Stimulated activated CD8-positive, alpha-beta memory T cell treated with anti-CD3 and anti-CD28 coated beads, Interleukin-7, amount 100 ng/mL, for 1 hour (primary cell): ENCODE measurements at regions not wholly inside any gene's neighbourhood (a gene's known extent, or its start where the extent isn't known, plus 50 kb on each side); places are given as distances from the start of the nearest gene placed in this dataset.
"Not testable (repeated sequence)": the region's sequence is repeated elsewhere in the genome, so short reads cannot be mapped to it uniquely, and the experiment has no call there.

Experiments used
- DNase-seq, 2 donors: peaks; one replicate each; pipeline ENCODE4 v3.0.0-alpha.2; 2020; ENCODE audit warnings: low read depth in 2 of 2

- not testable (repeated sequence) for DNase-seq
Observed at GRCh38 chr2:89537862-89538261, 846.4 kb downstream of the RPIA start.

GRCh38 chr2:89544110-89544509, 852.6 kb downstream of the RPIA start:
- not testable (repeated sequence) for DNase-seq

GRCh38 chr2:89579154-89579553, 887.7 kb downstream of the RPIA start:
- not testable (repeated sequence) for DNase-seq

GRCh38 chr2:89582816-89583215, 891.3 kb downstream of the RPIA start:
- DNase-seq = not testable (repeated sequence)

- DNase-seq = not testable (repeated sequence)
Observed at GRCh38 chr2:89584046-89584445, 892.6 kb downstream of the RPIA start.

- DNase-seq = not testable (repeated sequence)
Observed at GRCh38 chr2:89584868-89585557, 893.5 kb downstream of the RPIA start.

GRCh38 chr2:89585558-89585920, 894.1 kb downstream of the RPIA start:
- DNase-seq = peak in 1 of 2 donors; percentile 1

GRCh38 chr2:89599843-89600242, 908.4 kb downstream of the RPIA start:
- not testable (repeated sequence) for DNase-seq

GRCh38 chr2:89606514-89606913, 915.0 kb downstream of the RPIA start:
- not testable (repeated sequence) for DNase-seq

GRCh38 chr2:89610207-89610926, 918.9 kb downstream of the RPIA start:
- DNase-seq = not testable (repeated sequence)

GRCh38 chr2:89610927-89611515, 919.5 kb downstream of the RPIA start:
- DNase-seq = not testable (repeated sequence)

GRCh38 chr2:89611710-89612109, 920.2 kb downstream of the RPIA start:
- DNase-seq = not testable (repeated sequence)

- DNase-seq = not testable (repeated sequence)
Observed at GRCh38 chr2:89649268-89649667, 957.8 kb downstream of the RPIA start.

GRCh38 chr2:89679254-89679653, 987.8 kb downstream of the RPIA start:
- DNase-seq = not testable (repeated sequence)
